ACC112 (cell line): ENCODE measurements at regions not wholly inside any gene's neighbourhood (a gene's known extent, or its start where the extent isn't known, plus 50 kb on each side); places are given as distances from the start of the nearest gene placed in this dataset.
"Not testable (repeated sequence)": the region's sequence is repeated elsewhere in the genome, so short reads cannot be mapped to it uniquely, and the experiment has no call there.

ENCODE experiments used
- H2AFZ ChIP-seq: fragments of 200-600 bp; sonication (generic); one replicate; pipeline ENCODE4 v1.6.0; 2017; ENCODE audit warnings: antibody characterized with exemption, low read length; ENCODE audit not compliant: unreplicated experiment
- H3K27ac ChIP-seq: fragments of 200-600 bp; sonication (generic); 2 replicates; pipeline ENCODE4 v1.5.1; 2014; ENCODE audit warnings: low read depth, mild to moderate bottlenecking, antibody characterized with exemption, low read length, moderate library complexity
- H3K27me3 ChIP-seq: fragments of 200-600 bp; sonication (generic); 2 replicates; pipeline ENCODE4 v1.6.1; 2014; ENCODE audit warnings: mild to moderate bottlenecking, antibody characterized with exemption, low read length, moderate library complexity, mixed read lengths; ENCODE audit not compliant: insufficient read depth
- H3K36me3 ChIP-seq: fragments of 200-600 bp; sonication (generic); 2 replicates; pipeline ENCODE4 v1.6.1; 2016; ENCODE audit warnings: mild to moderate bottlenecking, antibody characterized with exemption, low read length, moderate library complexity, mixed read lengths; ENCODE audit not compliant: insufficient read depth
- H3K4me1 ChIP-seq: fragments of 200-600 bp; sonication (generic); one replicate; pipeline ENCODE4 v1.6.1; 2016; ENCODE audit warnings: low read length, mixed read lengths; ENCODE audit not compliant: insufficient read depth, unreplicated experiment, control insufficient read depth
- H3K4me3 ChIP-seq: fragments of 200-600 bp; sonication (generic); 2 replicates; pipeline ENCODE4 v1.5.1; 2014; ENCODE audit warnings: mild to moderate bottlenecking, low read depth, low read length
- H3K79me2 ChIP-seq: fragments of 200-600 bp; sonication (generic); one replicate; pipeline ENCODE4 v1.6.0; 2016; ENCODE audit warnings: low read length; ENCODE audit not compliant: control insufficient read depth, unreplicated experiment, insufficient read depth

- Histone ChIP-seq H3K27me3 (peaks cover 4% of the 10 kb centered on the region; the same call in 1 of the 2 replicates), H3K4me1 (no peaks in the 10 kb centered on the region), H3K36me3 (no peaks in the 10 kb centered on the region), H3K79me2 (no peaks in the 10 kb centered on the region), H3K27ac (no peak overlapping the region), H2AFZ (no peak overlapping the region), H3K4me3 (no peak overlapping the region)
Observed at GRCh38 chr19:30066781-30067759, 125.0 kb downstream of the URI1 start.

- not testable (repeated sequence) for H3K27ac ChIP-seq, H3K27me3 ChIP-seq, H2AFZ ChIP-seq, H3K4me3 ChIP-seq, H3K79me2 ChIP-seq, H3K4me1 ChIP-seq, H3K36me3 ChIP-seq
Observed at GRCh38 chr19:30067956-30068506, 126.0 kb downstream of the URI1 start.

- Histone ChIP-seq H3K79me2 (no peaks in the 10 kb centered on the region), H3K27me3 (peaks cover 4% of the 10 kb centered on the region; the same call in 1 of the 2 replicates), H3K4me1 (no peaks in the 10 kb centered on the region), H3K4me3 (no peak overlapping the region), H2AFZ (no peak overlapping the region), H3K36me3 (no peaks in the 10 kb centered on the region), H3K27ac (no peak overlapping the region)
Observed at GRCh38 chr19:30068528-30069395, 126.7 kb downstream of the URI1 start.

GRCh38 chr19:30069535-30070197, 127.6 kb downstream of the URI1 start:
- Histone ChIP-seq H3K27ac (no peak overlapping the region), H3K27me3 (peaks cover 4% of the 10 kb centered on the region; the same call in 1 of the 2 replicates), H3K79me2 (no peaks in the 10 kb centered on the region), H3K4me1 (no peaks in the 10 kb centered on the region), H3K4me3 (no peak overlapping the region), H3K36me3 (no peaks in the 10 kb centered on the region), H2AFZ (no peak overlapping the region)

- Histone ChIP-seq H2AFZ (no peak overlapping the region), H3K4me1 (no peaks in the 10 kb centered on the region), H3K27me3 (peaks cover 6% of the 10 kb centered on the region), H3K4me3 (no peak overlapping the region), H3K36me3 (no peaks in the 10 kb centered on the region), H3K27ac (no peak overlapping the region), H3K79me2 (no peaks in the 10 kb centered on the region)
Observed at GRCh38 chr19:30070198-30070967, 128.3 kb downstream of the URI1 start.

- no peaks in the 10 kb centered on the region for H3K4me1 ChIP-seq
- H2AFZ ChIP-seq: no peak overlapping the region
- H3K79me2 ChIP-seq: no peaks in the 10 kb centered on the region
- no peaks in the 10 kb centered on the region for H3K36me3 ChIP-seq
- no peak overlapping the region for H3K4me3 ChIP-seq
- H3K27me3 ChIP-seq: peaks cover 10% of the 10 kb centered on the region
- no peak overlapping the region for H3K27ac ChIP-seq
Observed at GRCh38 chr19:30070968-30071632, 129.1 kb downstream of the URI1 start.

GRCh38 chr19:30071871-30072270, 129.8 kb downstream of the URI1 start:
- H3K79me2 ChIP-seq: no peaks in the 10 kb centered on the region
- peaks cover 10% of the 10 kb centered on the region for H3K27me3 ChIP-seq
- H3K36me3 ChIP-seq: no peaks in the 10 kb centered on the region
- no peaks in the 10 kb centered on the region for H3K4me1 ChIP-seq
- no peak overlapping the region for H3K4me3 ChIP-seq
- H2AFZ ChIP-seq: no peak overlapping the region
- H3K27ac ChIP-seq: no peak overlapping the region

- no peak overlapping the region for H3K4me3 ChIP-seq
- no peaks in the 10 kb centered on the region for H3K4me1 ChIP-seq
- no peaks in the 10 kb centered on the region for H3K79me2 ChIP-seq
- H3K27me3 ChIP-seq: peaks cover 10% of the 10 kb centered on the region
- H3K36me3 ChIP-seq: no peaks in the 10 kb centered on the region
- H3K27ac ChIP-seq: no peak overlapping the region
- no peak overlapping the region for H2AFZ ChIP-seq
Observed at GRCh38 chr19:30073152-30074000, 131.3 kb downstream of the URI1 start.

GRCh38 chr19:30074096-30074495, 132.1 kb downstream of the URI1 start:
- no peaks in the 10 kb centered on the region for H3K79me2 ChIP-seq
- no peak overlapping the region for H2AFZ ChIP-seq
- no peaks in the 10 kb centered on the region for H3K4me1 ChIP-seq
- peaks cover 10% of the 10 kb centered on the region for H3K27me3 ChIP-seq
- H3K4me3 ChIP-seq: no peak overlapping the region
- H3K27ac ChIP-seq: no peak overlapping the region
- no peaks in the 10 kb centered on the region for H3K36me3 ChIP-seq
